ENCODE measurements at regions not wholly inside any gene's neighbourhood (a gene's known extent, or its start where the extent isn't known, plus 50 kb on each side); places are given as distances from the start of the nearest gene placed in this dataset.

- DNase-seq, result no peak
- H3K4me1 Mint-ChIP-seq, result no peaks in the 10 kb centered on the region
- no peak overlapping the region for H3K4me3 Mint-ChIP-seq
- ATAC-seq, result no peak
- peaks cover 4% of the 10 kb centered on the region for H3K9me3 Mint-ChIP-seq
- no peaks in the 10 kb centered on the region for H3K27me3 Mint-ChIP-seq
- no peak overlapping the region for H3K27ac Mint-ChIP-seq
- no peaks in the 10 kb centered on the region for H3K36me3 Mint-ChIP-seq (ENCODE audit: low read depth)
Observed at GRCh38 chr10:57973451-57973850, 294.2 kb downstream of the IPMK start.

- Mint-ChIP-seq H3K9me3 (peaks cover 4% of the 10 kb centered on the region), H3K27ac (no peak overlapping the region), H3K27me3 (no peaks in the 10 kb centered on the region)
Observed at GRCh38 chr10:57972783-57973182, 294.9 kb downstream of the IPMK start.

GRCh38 chr10:57968328-57969016, 299.2 kb downstream of the IPMK start:
- no peak for DNase-seq
- Mint-ChIP-seq H3K4me1 (no peaks in the 10 kb centered on the region), H3K36me3 (ENCODE audit: low read depth) (no peaks in the 10 kb centered on the region), H3K4me3 (no peak overlapping the region), H3K27me3 (peaks cover 2% of the 10 kb centered on the region), H3K9me3 (no peaks in the 10 kb centered on the region), H3K27ac (no peak overlapping the region)
- no peak for ATAC-seq

More at GRCh38 chr10:57972783-57973182, 294.9 kb downstream of the IPMK start:
- ATAC-seq, result no peak
- no peaks in the 10 kb centered on the region for H3K4me1 Mint-ChIP-seq
- H3K36me3 Mint-ChIP-seq (ENCODE audit: low read depth), result no peaks in the 10 kb centered on the region
- DNase-seq, result no peak
- H3K4me3 Mint-ChIP-seq, result no peak overlapping the region

GRCh38 chr10:57964351-57964750, 303.3 kb downstream of the IPMK start:
- DNase-seq (no peak), ATAC-seq (no peak)
- Mint-ChIP-seq H3K9me3 (no peaks in the 10 kb centered on the region), H3K4me3 (no peak overlapping the region), H3K4me1 (no peaks in the 10 kb centered on the region), H3K27me3 (peaks cover 2% of the 10 kb centered on the region), H3K36me3 (ENCODE audit: low read depth) (no peaks in the 10 kb centered on the region), H3K27ac (no peak overlapping the region)

GRCh38 chr10:57963546-57963945, 304.1 kb downstream of the IPMK start:
- no peaks in the 10 kb centered on the region for H3K4me1 Mint-ChIP-seq
- H3K36me3 Mint-ChIP-seq (ENCODE audit: low read depth), result no peaks in the 10 kb centered on the region
- H3K4me3 Mint-ChIP-seq, result no peak overlapping the region
- DNase-seq (no peak), ATAC-seq (no peak)
- H3K27me3 Mint-ChIP-seq, result peaks cover 2% of the 10 kb centered on the region
- no peaks in the 10 kb centered on the region for H3K9me3 Mint-ChIP-seq
- H3K27ac Mint-ChIP-seq, result no peak overlapping the region

- Mint-ChIP-seq H3K36me3 (ENCODE audit: low read depth) (no peaks in the 10 kb centered on the region), H3K4me3 (no peak overlapping the region), H3K27ac (no peak overlapping the region), H3K9me3 (no peaks in the 10 kb centered on the region), H3K27me3 (peaks cover 2% of the 10 kb centered on the region), H3K4me1 (no peaks in the 10 kb centered on the region)
- DNase-seq, result no peak
- ATAC-seq, result no peak
Observed at GRCh38 chr10:57962839-57963238, 304.9 kb downstream of the IPMK start.

GRCh38 chr10:57961487-57961886, 306.2 kb downstream of the IPMK start:
- no peaks in the 10 kb centered on the region for H3K36me3 Mint-ChIP-seq (ENCODE audit: low read depth)
- peaks cover 2% of the 10 kb centered on the region for H3K27me3 Mint-ChIP-seq
- no peaks in the 10 kb centered on the region for H3K4me1 Mint-ChIP-seq
- no peak overlapping the region for H3K4me3 Mint-ChIP-seq
- no peaks in the 10 kb centered on the region for H3K9me3 Mint-ChIP-seq
- ATAC-seq, result no peak
- no peak for DNase-seq
- H3K27ac Mint-ChIP-seq, result no peak overlapping the region

GRCh38 chr10:57960406-57960805, 307.3 kb downstream of the IPMK start:
- H3K4me3 Mint-ChIP-seq, result no peak overlapping the region

GRCh38 chr10:57959318-57960006, 308.2 kb downstream of the IPMK start:
- H3K9me3 Mint-ChIP-seq, result no peaks in the 10 kb centered on the region
- H3K27me3 Mint-ChIP-seq, result peaks cover 2% of the 10 kb centered on the region
- ATAC-seq, result no peak
- no peak for DNase-seq
- H3K27ac Mint-ChIP-seq, result no peak overlapping the region
- H3K4me3 Mint-ChIP-seq, result no peak overlapping the region
- H3K4me1 Mint-ChIP-seq, result no peaks in the 10 kb centered on the region
- H3K36me3 Mint-ChIP-seq (ENCODE audit: low read depth), result no peaks in the 10 kb centered on the region

More at GRCh38 chr10:57960406-57960805, 307.3 kb downstream of the IPMK start:
- no peak for DNase-seq
- H3K36me3 Mint-ChIP-seq (ENCODE audit: low read depth), result no peaks in the 10 kb centered on the region
- no peak overlapping the region for H3K27ac Mint-ChIP-seq
- H3K9me3 Mint-ChIP-seq, result no peaks in the 10 kb centered on the region
- H3K4me1 Mint-ChIP-seq, result no peaks in the 10 kb centered on the region
- no peak for ATAC-seq
- H3K27me3 Mint-ChIP-seq, result peaks cover 2% of the 10 kb centered on the region

GRCh38 chr10:57955076-57955475, 312.6 kb downstream of the IPMK start:
- no peak overlapping the region for H3K27ac Mint-ChIP-seq
- H3K9me3 Mint-ChIP-seq, result no peaks in the 10 kb centered on the region

GRCh38 chr10:57952741-57953140, 315.0 kb downstream of the IPMK start:
- ATAC-seq, result no peak
- H3K4me1 Mint-ChIP-seq, result no peaks in the 10 kb centered on the region
- H3K4me3 Mint-ChIP-seq, result no peak overlapping the region
- H3K27ac Mint-ChIP-seq, result no peak overlapping the region
- no peaks in the 10 kb centered on the region for H3K36me3 Mint-ChIP-seq (ENCODE audit: low read depth)
- DNase-seq, result no peak
- H3K27me3 Mint-ChIP-seq, result no peaks in the 10 kb centered on the region
- no peaks in the 10 kb centered on the region for H3K9me3 Mint-ChIP-seq

More at GRCh38 chr10:57955076-57955475, 312.6 kb downstream of the IPMK start:
- Mint-ChIP-seq H3K4me1 (no peaks in the 10 kb centered on the region), H3K36me3 (ENCODE audit: low read depth) (no peaks in the 10 kb centered on the region), H3K27me3 (no peaks in the 10 kb centered on the region), H3K4me3 (no peak overlapping the region)
- no peak for DNase-seq
- no peak for ATAC-seq

GRCh38 chr10:57950442-57950974, 317.2 kb downstream of the IPMK start:
- H3K27ac Mint-ChIP-seq, result no peak overlapping the region
- DNase-seq (no peak), ATAC-seq (no peak)
- no peaks in the 10 kb centered on the region for H3K4me1 Mint-ChIP-seq
- H3K9me3 Mint-ChIP-seq, result no peaks in the 10 kb centered on the region
- H3K36me3 Mint-ChIP-seq (ENCODE audit: low read depth), result no peaks in the 10 kb centered on the region
- no peaks in the 10 kb centered on the region for H3K27me3 Mint-ChIP-seq
- H3K4me3 Mint-ChIP-seq, result no peak overlapping the region

- no peak overlapping the region for H3K27ac Mint-ChIP-seq
- no peak for ATAC-seq
- H3K27me3 Mint-ChIP-seq, result no peaks in the 10 kb centered on the region
- H3K4me3 Mint-ChIP-seq, result no peak overlapping the region
- H3K36me3 Mint-ChIP-seq (ENCODE audit: low read depth), result no peaks in the 10 kb centered on the region
- no peak for DNase-seq
- H3K9me3 Mint-ChIP-seq, result no peaks in the 10 kb centered on the region
- H3K4me1 Mint-ChIP-seq, result no peaks in the 10 kb centered on the region
Observed at GRCh38 chr10:57948796-57949195, 318.9 kb downstream of the IPMK start.

GRCh38 chr10:57946833-57947232, 320.9 kb downstream of the IPMK start:
- DNase-seq (no peak), ATAC-seq (no peak)
- Mint-ChIP-seq H3K27ac (no peak overlapping the region), H3K27me3 (no peaks in the 10 kb centered on the region), H3K9me3 (no peaks in the 10 kb centered on the region), H3K4me1 (no peaks in the 10 kb centered on the region), H3K36me3 (ENCODE audit: low read depth) (no peaks in the 10 kb centered on the region), H3K4me3 (no peak overlapping the region)

- Mint-ChIP-seq H3K4me3 (no peak overlapping the region), H3K27ac (no peak overlapping the region), H3K9me3 (no peaks in the 10 kb centered on the region), H3K36me3 (ENCODE audit: low read depth) (no peaks in the 10 kb centered on the region), H3K4me1 (no peaks in the 10 kb centered on the region), H3K27me3 (no peaks in the 10 kb centered on the region)
- no peak for DNase-seq
- ATAC-seq, result no peak
Observed at GRCh38 chr10:57943701-57944100, 324.0 kb downstream of the IPMK start.

All from activated naive CD8-positive, alpha-beta T cell treated with anti-CD3 and anti-CD28 coated beads, Interleukin-2, amount 50 U/mL, for 24 hours (primary cell).